Non-pigmented ciliary epithelial cell (primary cell): ENCODE measurements at regions not wholly inside any gene's neighbourhood (a gene's known extent, or its start where the extent isn't known, plus 50 kb on each side); places are given as distances from the start of the nearest gene placed in this dataset.
"Not testable (repeated sequence)": the region's sequence is repeated elsewhere in the genome, so short reads cannot be mapped to it uniquely, and the experiment has no call there.

Experiments
- DNase-seq: peaks from one replicate; pipeline ENCODE4 v3.0.0-alpha.2; 2010; ENCODE audit warnings: low read depth

DNA sequence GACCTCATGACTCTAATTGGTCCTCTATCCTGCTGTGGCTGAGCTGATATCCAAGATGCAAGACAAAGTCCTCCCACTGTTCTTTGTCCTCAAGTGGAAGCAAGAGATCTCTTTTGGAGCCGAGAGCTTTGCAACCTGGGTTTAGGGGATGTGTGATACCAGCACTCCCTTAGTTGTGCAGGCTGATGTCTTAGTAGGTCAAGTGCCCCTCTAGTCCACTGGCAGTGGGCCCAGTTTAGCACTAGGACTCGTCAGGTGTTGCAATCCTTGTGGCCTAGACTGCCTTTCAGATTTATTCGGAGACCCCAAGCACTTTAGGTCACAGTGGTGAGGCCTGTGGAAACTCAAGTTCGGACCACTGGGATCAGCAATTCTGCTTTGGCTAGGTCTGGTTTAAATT, 64.0 kb downstream of the GPRASP3 start:
- no peak for DNase-seq

DNA sequence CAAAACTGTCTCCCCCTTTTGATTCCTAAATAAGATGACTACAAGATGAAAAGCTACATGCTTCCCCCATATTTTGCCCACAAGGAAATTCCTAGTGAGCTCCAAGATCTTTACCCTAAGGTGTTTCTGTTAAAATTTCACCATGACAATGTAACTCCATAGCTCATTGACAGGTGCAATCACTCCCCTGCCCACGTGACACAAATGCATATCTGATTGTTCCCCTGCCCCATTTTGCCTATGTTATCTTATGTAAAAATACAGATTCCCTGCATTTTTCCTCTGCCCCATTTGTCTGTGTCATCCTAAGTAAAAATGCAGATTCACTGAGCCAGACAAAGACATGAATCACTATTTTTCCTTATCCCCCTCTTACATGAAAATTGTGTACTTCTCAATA, 66.7 kb downstream of the GPRASP3 start:
- DNase-seq, result no peak

DNA sequence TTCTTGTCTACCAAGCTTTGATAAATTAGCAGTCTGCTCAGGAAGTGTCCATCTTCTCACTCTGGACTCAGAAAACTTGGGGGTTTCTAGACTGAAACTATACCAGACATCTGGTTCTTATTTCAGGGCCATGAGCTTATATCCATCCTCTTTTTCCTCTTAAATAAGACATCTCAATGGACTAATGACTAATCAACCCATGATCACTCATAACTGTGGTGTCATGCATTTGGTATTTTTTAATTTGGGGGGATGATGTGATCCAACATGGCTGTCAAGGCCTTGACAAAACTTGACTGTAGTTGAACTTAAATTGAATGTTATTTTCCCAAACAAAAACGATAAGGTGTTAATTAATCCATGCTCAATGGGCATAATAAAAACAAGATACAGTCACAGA, 87.8 kb downstream of the GPRASP3 start:
- DNase-seq, result no peak

DNA sequence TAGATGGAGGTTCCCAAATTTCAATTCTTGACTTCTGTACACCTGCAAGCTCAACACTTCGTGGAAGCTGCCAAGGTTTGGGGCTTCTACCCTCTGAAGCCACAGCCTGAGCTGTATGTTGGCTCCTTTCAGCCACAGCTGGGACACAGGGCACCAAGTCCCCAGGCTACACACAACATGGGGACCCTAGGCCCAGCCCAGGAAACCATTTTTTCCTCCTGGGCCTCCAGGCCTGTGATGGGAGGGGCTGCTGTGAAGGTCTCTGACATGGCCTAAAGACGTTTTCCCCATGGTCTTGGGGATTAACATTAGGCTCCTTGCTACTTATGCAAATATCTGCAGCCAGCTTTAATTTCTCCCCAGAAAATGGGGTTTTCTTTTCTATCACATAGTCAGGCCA, 97.7 kb downstream of the GPRASP3 start:
- not testable (repeated sequence) for DNase-seq

DNA sequence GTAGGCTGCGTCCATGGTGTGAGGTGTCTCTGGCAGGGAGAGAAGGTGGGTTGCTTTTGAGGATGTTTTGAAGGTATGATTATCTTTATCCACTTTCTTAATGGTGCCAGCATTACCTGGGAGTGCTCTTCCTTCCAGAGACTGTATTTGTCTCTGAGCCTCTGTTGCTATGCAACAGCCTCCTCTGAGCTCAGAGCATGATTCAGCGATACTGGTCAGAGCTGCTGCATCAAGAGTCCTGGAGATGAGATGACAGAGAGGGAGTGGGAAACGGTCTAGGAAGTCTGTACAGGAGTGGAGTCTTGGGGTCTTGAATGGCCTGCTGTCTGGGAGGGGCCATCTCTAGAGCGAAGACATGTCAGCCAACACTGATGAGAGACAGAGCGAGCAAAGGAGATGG, 104.4 kb upstream of the RAB40AL start:
- DNase-seq, result peak; percentile 35

DNA sequence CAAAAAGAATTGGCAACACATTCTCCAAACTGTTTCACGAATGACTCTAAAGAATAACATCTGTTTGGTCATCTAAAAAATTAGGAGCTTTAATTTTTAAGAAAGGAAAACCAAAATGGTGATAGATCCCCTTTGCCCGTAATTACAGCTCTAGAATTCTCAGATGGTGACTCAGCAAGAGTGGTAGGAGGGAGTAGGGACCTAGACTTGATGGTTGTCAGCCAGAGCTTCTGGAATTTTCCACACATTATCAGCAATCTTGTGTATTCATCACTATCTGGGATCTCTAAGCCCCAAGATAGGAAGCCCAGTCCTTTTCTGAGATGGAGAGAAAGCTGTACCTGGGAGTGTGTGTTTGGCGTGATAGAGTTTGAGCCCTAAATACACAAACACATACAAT, 103.9 kb upstream of the RAB40AL start:
- DNase-seq, result no peak

DNA sequence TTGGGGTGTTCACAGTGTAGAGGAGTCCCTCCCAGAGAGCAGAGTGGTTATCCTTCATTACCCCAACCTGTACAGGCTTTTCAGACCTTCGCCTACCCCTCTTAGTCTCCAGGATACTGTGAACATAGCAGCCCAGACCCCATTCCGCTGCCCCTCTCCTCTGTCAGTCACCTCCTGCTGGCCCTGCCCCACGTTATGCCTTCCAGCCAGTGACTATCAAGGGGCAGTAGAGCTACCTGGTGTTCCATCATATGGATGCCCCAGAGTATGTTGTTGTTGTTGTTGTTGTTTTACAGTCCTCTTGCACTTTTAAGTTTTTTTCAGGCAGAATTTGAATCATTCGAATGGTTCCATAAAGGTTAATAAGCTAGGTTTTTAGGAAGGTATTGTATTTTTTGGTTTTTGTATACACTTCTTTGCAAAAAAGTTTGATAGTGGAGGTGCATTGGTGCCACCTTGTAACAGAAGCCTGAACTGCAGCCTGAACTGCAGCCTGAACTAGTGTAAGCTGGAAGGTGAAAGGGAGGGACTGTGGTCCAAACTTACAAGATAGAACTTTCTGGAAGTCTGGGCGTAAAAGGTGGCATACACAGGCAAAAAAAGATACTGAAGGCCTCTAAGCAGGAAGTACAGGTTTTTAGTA, 101.4 kb upstream of the RAB40AL start:
- no peak for DNase-seq

DNA sequence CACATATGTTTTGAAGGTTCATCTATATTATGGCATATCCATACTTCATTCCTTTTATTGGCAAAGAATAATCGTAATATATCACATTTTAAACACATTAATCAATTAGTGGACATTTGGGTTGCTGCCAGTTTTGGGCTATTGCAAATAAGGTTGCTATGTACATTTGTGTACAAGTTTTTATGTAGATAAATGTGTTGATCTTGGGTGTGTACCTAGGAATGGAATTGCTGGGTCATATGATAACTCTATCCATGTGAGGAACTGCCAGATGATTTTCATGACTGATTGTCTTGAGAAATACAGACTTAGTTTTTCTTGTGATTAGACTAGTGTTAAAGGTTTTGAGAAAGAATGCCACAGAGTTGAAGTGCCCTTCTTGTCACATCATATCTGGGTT, 99.2 kb upstream of the RAB40AL start:
- DNase-seq, result no peak

DNA sequence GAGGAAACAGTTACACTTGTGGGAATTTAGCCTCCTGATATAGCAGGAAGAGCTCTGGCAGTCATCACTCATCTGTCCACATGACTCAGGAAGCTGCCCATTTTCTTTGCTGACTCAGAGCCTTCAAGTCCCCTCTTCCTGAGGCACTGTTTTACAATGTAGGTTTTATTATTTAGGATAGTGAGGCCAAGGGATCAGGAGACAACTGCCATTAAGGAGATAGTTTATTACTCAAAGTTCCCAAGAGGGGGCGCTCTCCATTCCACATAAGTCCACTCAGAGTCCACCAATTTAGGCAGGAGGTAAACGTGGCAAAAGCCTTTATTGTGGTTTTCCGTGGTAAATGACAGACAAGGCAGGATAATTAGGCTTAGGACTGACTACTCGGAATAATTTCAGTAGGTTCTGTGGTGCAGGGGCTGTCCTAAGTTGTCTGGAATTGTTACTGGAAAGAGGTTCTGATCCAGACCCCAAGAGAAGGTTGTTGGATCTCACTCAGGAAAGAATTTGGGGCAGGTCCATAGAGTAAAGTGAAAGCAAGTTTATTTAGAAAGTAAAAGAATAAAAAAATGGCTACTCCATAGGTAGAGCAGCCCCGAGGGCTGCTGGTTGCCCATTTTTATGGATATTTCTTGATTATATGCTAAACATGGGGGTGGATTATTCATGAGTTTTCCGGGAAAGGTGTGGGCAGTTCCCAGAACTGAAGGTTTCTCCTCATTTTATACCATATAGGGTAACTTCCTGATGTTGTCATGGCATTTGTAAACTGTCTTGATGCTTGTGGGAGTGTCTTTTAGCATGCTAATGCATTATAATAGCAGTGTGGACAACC, 96.0 kb upstream of the RAB40AL start:
- DNase-seq, result no peak

DNA sequence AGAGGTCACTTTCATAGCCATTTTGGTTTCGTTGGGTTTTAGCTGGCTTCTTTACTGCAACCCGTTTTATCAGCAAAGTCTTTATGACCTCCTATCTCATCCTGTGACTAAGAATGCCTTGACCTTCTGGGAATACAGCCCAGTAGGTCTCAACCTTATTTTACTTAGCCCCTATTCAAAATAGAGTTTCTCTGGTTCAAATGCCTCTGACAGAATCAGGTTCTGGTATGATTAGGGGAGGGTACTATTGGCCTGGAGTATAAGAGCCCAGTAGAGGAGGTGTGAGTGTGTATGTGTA, 95.4 kb upstream of the RAB40AL start:
- no peak for DNase-seq

DNA sequence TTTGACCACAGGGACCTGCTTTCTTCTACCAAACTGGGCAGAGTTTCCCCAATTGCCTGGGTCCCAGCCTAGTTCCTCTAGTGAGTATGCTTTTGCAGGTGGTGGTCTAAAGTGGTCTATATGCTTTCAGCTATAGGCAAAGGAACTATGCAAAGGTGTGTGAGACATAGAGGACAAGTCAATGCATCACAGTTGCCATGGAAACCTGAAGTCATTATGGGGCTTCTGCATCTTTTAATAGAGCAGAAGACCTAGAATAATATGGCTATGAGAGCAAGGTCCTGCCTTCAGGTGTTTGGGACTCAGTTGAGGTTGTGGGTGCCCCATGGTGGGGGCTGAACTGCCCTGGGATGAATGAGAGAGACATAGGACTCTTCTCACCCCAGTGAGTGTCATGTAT, 92.1 kb upstream of the RAB40AL start:
- DNase-seq, result no peak

DNA sequence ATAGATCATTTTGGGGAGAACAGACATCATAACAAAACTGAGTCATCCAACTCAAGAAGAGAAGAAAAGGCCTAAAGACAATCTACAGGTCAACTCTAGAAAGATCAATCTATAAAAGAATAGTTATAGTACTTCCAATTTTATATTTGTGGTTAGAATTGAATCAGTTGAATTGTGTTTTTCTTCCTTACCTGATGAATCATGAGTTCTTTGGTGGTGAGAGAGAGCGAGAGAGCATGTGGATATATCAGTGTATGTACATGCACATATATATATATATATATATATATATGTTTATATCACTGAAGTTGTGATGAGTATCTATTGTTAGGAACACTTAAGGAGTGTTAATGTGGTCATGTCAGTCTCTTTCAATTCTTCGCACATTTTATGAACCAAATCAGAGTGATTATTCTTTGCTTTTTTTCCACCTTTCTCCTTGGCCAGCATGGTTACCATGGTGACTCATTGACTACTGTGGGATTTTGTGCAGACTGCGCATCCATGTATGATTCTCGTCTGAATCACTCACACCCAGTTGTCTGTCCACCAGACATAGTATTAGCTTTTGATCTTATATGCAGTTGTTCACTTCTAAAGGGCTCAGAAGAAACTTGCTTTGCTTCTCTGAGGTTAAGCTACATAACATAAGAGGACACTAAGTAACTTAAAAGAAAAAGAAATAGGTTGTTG, 90.4 kb upstream of the RAB40AL start:
- no peak for DNase-seq

DNA sequence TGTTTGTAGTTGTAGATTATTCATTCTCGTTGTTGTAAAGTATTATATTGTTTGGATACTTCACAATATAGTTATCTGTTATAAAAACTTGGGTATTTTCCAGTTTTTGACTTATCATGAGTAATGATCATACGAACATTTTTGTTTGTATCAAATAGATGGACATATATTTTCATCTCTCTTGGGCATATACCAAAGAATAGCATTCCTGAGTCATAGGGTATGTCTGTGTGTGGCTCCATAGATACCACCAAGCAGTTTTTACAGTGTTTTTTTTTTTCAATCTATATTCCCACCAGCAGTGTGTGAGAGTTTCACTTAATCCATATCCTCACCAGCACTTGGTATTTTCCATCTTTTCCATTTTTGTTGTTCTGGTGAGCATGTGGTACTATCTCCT, 89.7 kb upstream of the RAB40AL start:
- DNase-seq, result no peak

DNA sequence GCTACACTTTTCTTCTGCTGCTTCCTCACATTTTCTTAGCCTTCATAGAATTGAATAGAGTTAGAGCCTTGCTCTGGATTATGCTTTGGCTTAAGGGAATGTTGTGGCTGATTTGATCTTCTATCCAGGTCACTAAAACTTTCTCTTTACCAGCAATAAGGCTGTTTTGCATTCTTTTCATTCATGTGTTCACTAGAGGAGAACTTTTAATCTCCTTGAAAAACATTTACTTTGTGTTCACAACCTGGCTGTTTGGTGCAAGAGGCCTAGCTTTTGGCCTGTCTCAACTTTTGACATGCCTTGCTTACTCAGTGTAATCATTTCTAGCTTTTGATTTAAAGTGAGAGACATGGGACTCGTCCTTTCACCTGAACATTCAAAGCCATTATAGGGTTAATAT, 87.7 kb upstream of the RAB40AL start:
- DNase-seq, result no peak

DNA sequence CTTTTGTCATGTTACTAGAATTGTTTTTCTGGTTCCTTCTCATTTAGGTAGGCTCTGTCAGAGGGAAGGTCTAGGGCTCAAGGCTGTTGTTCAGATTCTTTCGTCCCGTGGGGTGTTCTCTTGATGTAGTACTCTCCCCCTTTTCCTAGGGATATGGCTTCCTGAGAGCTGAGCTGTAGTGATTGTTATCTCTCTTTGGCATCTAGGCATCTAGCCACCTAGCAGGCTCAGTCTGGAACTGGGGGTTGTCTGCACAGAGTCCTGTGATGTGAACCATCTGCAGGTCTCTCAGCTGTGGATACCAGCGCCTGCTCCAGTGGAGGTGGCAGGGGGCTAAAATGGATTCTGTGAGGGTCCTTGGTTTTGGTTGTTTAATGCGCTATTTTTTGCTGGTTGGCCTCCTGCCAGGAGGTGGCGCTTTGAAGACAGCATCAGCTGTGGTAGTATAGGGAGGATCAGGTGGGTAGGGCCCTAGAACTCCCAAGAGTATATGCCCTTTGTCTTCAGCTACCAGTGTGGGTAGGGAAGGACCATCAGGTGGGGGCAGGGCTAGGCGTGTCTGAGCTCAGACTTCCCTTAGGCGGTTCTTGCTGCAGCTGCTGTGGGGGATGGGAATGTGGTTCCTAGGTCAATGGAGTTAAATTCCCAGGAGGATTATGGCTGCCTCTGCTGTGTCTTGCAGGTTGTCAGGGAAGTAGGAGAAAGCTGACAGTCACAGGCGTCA, 78.1 kb upstream of the RAB40AL start:
- not testable (repeated sequence) for DNase-seq

DNA sequence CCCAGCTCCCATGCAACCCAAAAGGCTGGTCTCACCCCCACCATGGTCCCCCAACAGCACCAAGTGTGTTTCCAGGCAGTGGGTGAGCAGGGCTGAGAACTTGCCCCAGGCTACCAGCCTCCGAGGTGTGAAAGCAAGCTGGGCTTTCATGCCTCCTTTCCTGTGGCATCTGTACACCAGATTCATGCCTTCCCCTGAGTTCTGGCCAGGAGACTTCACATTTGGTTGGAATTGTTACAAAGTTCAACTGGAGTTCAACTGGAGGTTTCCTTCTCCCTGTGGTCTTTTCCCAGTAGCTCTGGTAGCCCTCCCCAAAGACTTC, 77.6 kb upstream of the RAB40AL start:
- DNase-seq, result no peak

DNA sequence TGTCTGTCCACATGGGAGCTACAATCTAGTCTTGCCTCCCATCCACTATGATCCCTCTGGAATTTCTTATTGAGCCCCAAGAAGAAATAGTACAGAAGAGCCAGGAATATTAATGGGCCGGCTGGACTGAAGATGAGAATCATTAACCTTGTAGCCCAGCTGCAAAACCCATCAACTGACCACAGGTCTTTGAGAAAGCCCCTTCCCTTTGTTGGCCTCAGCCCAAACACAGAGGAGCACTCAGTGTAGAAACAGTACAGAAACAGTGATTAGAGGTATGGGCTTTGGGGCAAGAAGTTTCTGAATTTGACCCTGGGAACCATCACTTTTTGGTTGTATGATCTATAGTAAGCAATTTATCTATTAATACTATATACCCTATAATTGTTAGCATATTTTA, 76.8 kb upstream of the RAB40AL start:
- no peak for DNase-seq

DNA sequence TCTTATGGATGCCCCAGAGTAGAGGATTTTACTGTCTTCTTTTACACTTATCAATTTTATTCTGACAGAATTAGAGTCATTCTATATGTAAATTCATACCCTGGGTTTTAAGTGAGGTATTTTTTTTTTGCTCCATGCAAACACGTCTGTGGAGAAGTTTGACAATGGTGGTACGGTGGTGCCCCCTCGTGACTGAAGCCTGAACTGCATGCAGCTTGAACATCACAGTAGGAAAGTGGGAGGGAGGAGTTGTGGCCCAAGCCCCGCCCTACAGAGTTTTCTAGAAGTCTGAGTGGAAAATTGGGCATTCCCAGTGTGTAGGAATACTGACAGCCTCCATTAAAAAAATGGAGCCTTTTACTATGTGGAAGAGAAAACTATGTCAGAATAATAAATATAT, 73.3 kb upstream of the RAB40AL start:
- DNase-seq, result peak; percentile 27

DNA sequence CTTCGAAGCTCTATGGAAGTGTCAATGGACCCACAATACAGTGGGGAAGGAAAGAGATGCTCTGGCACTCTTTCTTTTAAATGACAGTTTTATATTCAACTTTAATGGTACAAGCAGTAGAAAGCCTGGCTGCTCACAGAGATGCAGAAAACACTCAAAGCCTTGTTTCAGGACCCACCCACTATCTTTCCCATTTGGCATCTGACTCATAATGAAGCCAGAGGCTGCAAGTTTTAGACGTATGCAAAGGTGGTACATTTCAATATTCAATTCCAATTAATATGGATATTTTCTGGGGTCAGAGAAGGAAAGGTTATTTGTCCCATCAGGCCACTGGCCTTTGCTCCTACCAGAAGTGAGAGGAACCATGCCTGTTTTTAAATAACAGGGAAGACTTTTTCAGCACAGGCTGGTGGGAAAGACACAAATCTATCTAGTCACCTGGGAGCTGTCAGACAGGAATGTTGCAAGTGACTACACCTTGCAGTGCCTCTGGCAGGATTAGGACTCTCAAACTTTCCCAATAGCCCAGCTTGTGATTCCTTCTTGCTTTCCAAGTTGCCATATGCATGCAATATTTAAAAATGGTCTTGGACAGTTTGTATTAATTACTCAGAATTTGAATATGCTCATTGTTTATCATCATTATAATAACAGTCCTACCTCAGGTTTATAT, 70.0 kb upstream of the RAB40AL start:
- DNase-seq, result no peak

DNA sequence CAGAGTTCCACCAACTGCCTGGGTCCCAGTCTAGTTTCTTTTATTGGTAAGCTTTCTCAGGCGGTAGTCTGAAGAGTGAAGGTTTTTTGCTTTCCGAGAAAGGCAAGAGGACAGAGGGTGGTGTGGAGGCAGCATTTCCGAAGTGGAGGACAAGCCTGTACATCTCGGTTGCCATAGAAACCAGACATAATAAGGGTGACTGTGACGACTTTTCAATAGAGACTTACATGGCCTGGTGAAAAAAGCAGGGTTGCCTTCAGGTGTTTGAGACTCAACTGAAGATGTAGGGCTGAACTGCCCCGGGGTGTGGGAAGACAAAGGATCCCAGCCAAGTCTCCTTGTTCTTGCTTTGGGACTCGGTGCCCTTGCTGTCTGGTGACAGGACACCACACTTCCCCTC, 53.6 kb upstream of the RAB40AL start:
- DNase-seq, result no peak
